IMR-90 (cell line): ENCODE measurements at regions not wholly inside any gene's neighbourhood (a gene's known extent, or its start where the extent isn't known, plus 50 kb on each side); places are given as distances from the start of the nearest gene placed in this dataset.

ENCODE experiments used
- ATAC-seq: fragments of 200-7000 bp; cut with Tn5 transposase; 2 replicates; pipeline ENCODE4 v1.9.1; 2020; ENCODE audit warnings: low read depth, mild to moderate bottlenecking, moderate library complexity
- BruUV-seq: library from RNA; stranded (reverse); fragments of 400-500 nt; replicated peaks from 2 replicates; lab custom pipeline; 2021; lab: Mats Ljungman, UMichigan
- CTCF ChIA-PET: fragments of 300-600 bp; formaldehyde crosslinking; extraction: SDS; loops from one replicate; lab custom pipeline; 2021; ENCODE audit warnings: antibody characterized with exemption; lab: Yijun Ruan, JAX
- POLR2A ChIA-PET: fragments of 300-600 bp; sonication (Branson Sonifier 250); formaldehyde crosslinking; loops from one replicate; lab custom pipeline; 2022; ENCODE audit warnings: antibody characterized with exemption; ENCODE audit not compliant: unreplicated experiment; lab: Charles Lee
- DNase-seq: peaks from one replicate; pipeline ENCODE4 v3.0.0; 2013
- H2AFZ ChIP-seq: replicated peaks from 2 replicates; pipeline ENCODE3; 2013; ENCODE audit warnings: low read length, mild to moderate bottlenecking; ENCODE audit not compliant: poor library complexity
- H2AK5ac ChIP-seq: 2 replicates; pipeline ENCODE4 v1.6.1; 2013; ENCODE audit warnings: low read depth, low read length, inconsistent platforms
- H2AK9ac ChIP-seq: replicated peaks from 2 replicates; pipeline ENCODE3; 2013; ENCODE audit warnings: mild to moderate bottlenecking, low read depth, low read length, moderate library complexity; ENCODE audit not compliant: poor library complexity
- H2BK120ac ChIP-seq: 2 replicates; pipeline ENCODE4 v1.6.1; 2013; ENCODE audit warnings: low read depth, low read length, inconsistent platforms
- H2BK15ac ChIP-seq: 3 replicates; pipeline ENCODE4 v1.6.1; 2013; ENCODE audit warnings: low read depth, low read length, inconsistent platforms
- H2BK20ac ChIP-seq: 2 replicates; pipeline ENCODE4 v1.6.1; 2013; ENCODE audit warnings: low read depth, mild to moderate bottlenecking, inconsistent platforms, low read length, moderate library complexity
- H2BK5ac ChIP-seq: 2 replicates; pipeline ENCODE4 v1.6.1; 2013; ENCODE audit warnings: mild to moderate bottlenecking, low read depth, low read length, inconsistent platforms; ENCODE audit not compliant: poor library complexity, severe bottlenecking
- H3K14ac ChIP-seq: replicated peaks from 2 replicates; pipeline ENCODE4 v1.6.1; 2013; ENCODE audit warnings: low read depth, low read length, inconsistent platforms
- H3K18ac ChIP-seq: 2 replicates; pipeline ENCODE4 v1.6.1; 2013; ENCODE audit warnings: low read depth, low read length, control low read depth
- H3K23ac ChIP-seq: 2 replicates; pipeline ENCODE4 v1.6.1; 2013; ENCODE audit warnings: low read depth, low read length, inconsistent platforms
- H3K27ac ChIP-seq: 2 replicates; pipeline ENCODE4 v1.5.1; 2013; ENCODE audit warnings: mild to moderate bottlenecking, control low read depth, low read length; ENCODE audit not compliant: insufficient read depth
- H3K27me3 ChIP-seq: 2 replicates; pipeline ENCODE4 v1.6.1; 2013; ENCODE audit warnings: low read length; ENCODE audit not compliant: control insufficient read depth, insufficient read depth
- H3K36me3 ChIP-seq: 2 replicates; pipeline ENCODE4 v1.6.1; 2013; ENCODE audit warnings: low read length, mixed read lengths; ENCODE audit not compliant: control insufficient read depth, insufficient read depth
- H3K4ac ChIP-seq: 2 replicates; pipeline ENCODE4 v1.6.1; 2013; ENCODE audit warnings: low read depth, low read length, inconsistent platforms
- H3K4me1 ChIP-seq: 2 replicates; pipeline ENCODE4 v1.6.1; 2013; ENCODE audit warnings: low read length, mixed read lengths; ENCODE audit not compliant: control insufficient read depth, insufficient read depth
- H3K4me2 ChIP-seq: 2 replicates; pipeline ENCODE4 v1.6.1; 2013; ENCODE audit warnings: low read depth, mild to moderate bottlenecking, control low read depth, low read length, moderate library complexity
- H3K4me3 ChIP-seq: 2 replicates; pipeline ENCODE4 v1.5.1; 2013; ENCODE audit warnings: low read depth, mild to moderate bottlenecking, control low read depth, low read length, moderate library complexity; ENCODE audit not compliant: insufficient read depth
- H3K56ac ChIP-seq: 2 replicates; pipeline ENCODE4 v1.6.1; 2013; ENCODE audit warnings: low read length, inconsistent platforms; ENCODE audit not compliant: insufficient read depth; ENCODE audit errors: extremely low read depth
- H3K79me1 ChIP-seq, 2 experiments: 2 replicates each; pipeline ENCODE4 v1.6.1; 2013; ENCODE audit warnings: low read length in 2 of 2, inconsistent platforms in 1 of 2, low read depth in 1 of 2
- H3K9ac ChIP-seq: 2 replicates; pipeline ENCODE4 v1.6.1; 2013; ENCODE audit warnings: low read depth, low read length, control low read depth
- H3K9me1 ChIP-seq: 2 replicates; pipeline ENCODE4 v1.6.1; 2013; ENCODE audit warnings: low read length, inconsistent platforms; ENCODE audit not compliant: insufficient read depth
- H3K9me3 ChIP-seq: 2 replicates; pipeline ENCODE4 v1.6.1; 2013; ENCODE audit warnings: low read length; ENCODE audit not compliant: control insufficient read depth, insufficient read depth
- H4K20me1 ChIP-seq: 2 replicates; pipeline ENCODE4 v1.6.1; 2013; ENCODE audit warnings: low read length, inconsistent platforms; ENCODE audit not compliant: insufficient read depth
- H4K5ac ChIP-seq: 2 replicates; pipeline ENCODE4 v1.6.1; 2013; ENCODE audit warnings: mild to moderate bottlenecking, low read depth, low read length, control low read depth
- H4K8ac ChIP-seq, 2 experiments: 2 replicates each; pipeline ENCODE4 v1.6.1; 2013; ENCODE audit warnings: low read depth in 2 of 2, low read length in 2 of 2, control low read depth in 1 of 2, inconsistent platforms in 1 of 2
- H4K91ac ChIP-seq: 2 replicates; pipeline ENCODE4 v1.6.1; 2013; ENCODE audit warnings: low read depth, low read length, inconsistent platforms; ENCODE audit not compliant: insufficient read depth
- FOS ChIP-seq: fragments of 150-350 bp; IDR thresholded peaks from 2 replicates; pipeline ENCODE4 v1.6.1; 2016; ENCODE audit warnings: low read depth, low read length
- MAFK ChIP-seq: IDR thresholded peaks from 2 replicates; pipeline ENCODE4 v1.6.1; 2012; ENCODE audit warnings: low read depth, low read length, improper control_type of control experiment
- MXI1 ChIP-seq: IDR thresholded peaks from 2 replicates; pipeline ENCODE4 v1.6.1; 2012; ENCODE audit warnings: low read depth, mild to moderate bottlenecking, low read length, moderate library complexity, borderline replicate concordance
- NFE2L2 ChIP-seq: fragments of 150-350 bp; IDR thresholded peaks from 2 replicates; pipeline ENCODE4 v1.6.1; 2016; ENCODE audit warnings: low read depth, mild to moderate bottlenecking, low read length
- RFX5 ChIP-seq: IDR thresholded peaks from 2 replicates; pipeline ENCODE4 v1.8.0; 2012; ENCODE audit warnings: low read depth, mild to moderate bottlenecking, low read length, moderate library complexity
- USF2 ChIP-seq: fragments of 150-350 bp; IDR thresholded peaks from 2 replicates; pipeline ENCODE4 v1.6.1; 2017; ENCODE audit warnings: mild to moderate bottlenecking, antibody characterized with exemption, low read length, low read depth
- WGBS, 2 experiments: methylation state at CpG; one replicate each; pipeline versions ENCODE4 v1.1.5 to v1.1.7; 2013; ENCODE audit warnings: missing lambda C conversion rate in 2 of 2; ENCODE audit not compliant: insufficient read length in 1 of 2; ENCODE audit errors: extremely low coverage in 2 of 2; 5-methylcytosine and 5-hydroxymethylcytosine counted together
- dilution Hi-C: fragments of 300-500 bp; cut with HindIII; formaldehyde crosslinking; loops from one replicate; pipeline ENCODE4 v1.14.3; 2018; ENCODE audit warnings: low sequenced_read_pairs; ENCODE audit not compliant: unreplicated experiment
- in situ Hi-C: fragments of 300-500 bp; cut with MboI; formaldehyde crosslinking; loops from 3 replicates; pipeline ENCODE4 v1.14.3; 2019; ENCODE audit warnings: low sequenced_read_pairs, inconsistent platforms, mixed read lengths
- intact Hi-C: fragments of 100-400 bp; cut with micrococcal nuclease; formaldehyde crosslinking; loops from 2 replicates; pipeline ENCODE4 v1.10.0; 2022

DNA sequence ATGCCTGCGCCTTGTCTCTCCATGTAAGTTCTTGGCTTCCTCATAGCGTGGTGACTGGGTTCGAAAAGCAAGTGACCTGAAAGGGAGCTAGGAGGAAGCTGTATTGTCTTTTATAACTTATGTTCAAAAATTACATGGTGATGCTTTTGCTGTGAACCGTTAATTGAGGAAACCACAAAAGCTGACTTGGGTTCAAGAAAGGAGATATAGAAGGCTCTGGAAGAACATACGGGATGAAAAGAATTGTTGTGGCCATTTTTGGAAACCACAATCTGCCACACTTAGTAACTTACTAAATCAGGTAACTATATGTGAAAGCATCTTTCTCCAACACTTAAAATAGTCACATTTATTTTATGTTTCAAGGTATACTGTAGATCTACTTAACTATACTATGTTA, 177.0 kb upstream of the RBMS1 start:
- dilution Hi-C loops (no loop called here), in situ Hi-C loops (no loop called here), intact Hi-C loops (no loop called here)
- no peak overlapping the region for H2BK5ac ChIP-seq
- H2BK120ac ChIP-seq: no peak overlapping the region
- TF ChIP-seq MAFK: no peak
- no peak for TF ChIP-seq RFX5
- TF ChIP-seq USF2: no peak
- no peak for TF ChIP-seq MXI1
- TF ChIP-seq FOS: no peak
- TF ChIP-seq NFE2L2: no peak
- POLR2A ChIA-PET: no interaction called here
- H3K9me3 ChIP-seq: peaks cover 2% of the 10 kb centered on the region; the same call in 1 of the 2 replicates
- no peaks in the 10 kb centered on the region for H3K27me3 ChIP-seq
- H3K79me1 ChIP-seq: no peaks in the 10 kb centered on the region
- no peak overlapping the region for H4K5ac ChIP-seq
- no peak overlapping the region for H3K4me3 ChIP-seq
- H3K4ac ChIP-seq: 0 out of 2 replicates have a peak overlapping the region, but pooled peaks have one; percentile 23
- peaks cover 2% of the 10 kb centered on the region for H3K4me1 ChIP-seq
- ATAC-seq: no peak
- no peak overlapping the region for H2AK9ac ChIP-seq
- H2BK20ac ChIP-seq: no peak overlapping the region
- no peaks in the 10 kb centered on the region for H4K20me1 ChIP-seq
- H2AFZ ChIP-seq: peak overlapping the region; percentile 48
- H3K56ac ChIP-seq: no peak overlapping the region
- H3K18ac ChIP-seq: no peak overlapping the region
- DNase-seq: no peak
- H4K8ac ChIP-seq: no peak overlapping the region
- H3K9me1 ChIP-seq: peaks cover 4% of the 10 kb centered on the region; the same call in 1 of the 2 replicates
- H2BK15ac ChIP-seq: 0 out of 3 replicates have a peak overlapping the region, but pooled peaks have one; percentile 36
- H3K27ac ChIP-seq: no peak overlapping the region
- H3K36me3 ChIP-seq: no peaks in the 10 kb centered on the region
- BruUV-seq: no TSS peak
- H3K23ac ChIP-seq: no peak overlapping the region
- no peak overlapping the region for H3K9ac ChIP-seq
- H2AK5ac ChIP-seq: no peak overlapping the region
- CTCF ChIA-PET: no interaction called here
- no peak overlapping the region; the same call in 1 of the 2 replicates for H4K91ac ChIP-seq
- no CpG with 5 or more reads among the region's 5 CpGs for WGBS, 2 experiments
- H3K14ac ChIP-seq: 0 out of 2 replicates have a peak overlapping the region, but pooled peaks have one; percentile 33
- no peak overlapping the region for H3K4me2 ChIP-seq
